ENCODE measurements at regions not wholly inside any gene's neighbourhood (a gene's known extent, or its start where the extent isn't known, plus 50 kb on each side); places are given as distances from the start of the nearest gene placed in this dataset.
"Not testable (repeated sequence)": the region's sequence is repeated elsewhere in the genome, so short reads cannot be mapped to it uniquely, and the experiment has no call there.

- DNase-seq (ENCODE audit: low spot score) (peak; percentile 33), ATAC-seq (no peak)
Observed at GRCh38 chr5:176744584-176744965, 65.8 kb upstream of the UNC5A start.

- DNase-seq (ENCODE audit: low spot score) (peak; percentile 28), ATAC-seq (no peak)
Observed at GRCh38 chr5:176747670-176748072, 62.7 kb upstream of the UNC5A start.

DNA sequence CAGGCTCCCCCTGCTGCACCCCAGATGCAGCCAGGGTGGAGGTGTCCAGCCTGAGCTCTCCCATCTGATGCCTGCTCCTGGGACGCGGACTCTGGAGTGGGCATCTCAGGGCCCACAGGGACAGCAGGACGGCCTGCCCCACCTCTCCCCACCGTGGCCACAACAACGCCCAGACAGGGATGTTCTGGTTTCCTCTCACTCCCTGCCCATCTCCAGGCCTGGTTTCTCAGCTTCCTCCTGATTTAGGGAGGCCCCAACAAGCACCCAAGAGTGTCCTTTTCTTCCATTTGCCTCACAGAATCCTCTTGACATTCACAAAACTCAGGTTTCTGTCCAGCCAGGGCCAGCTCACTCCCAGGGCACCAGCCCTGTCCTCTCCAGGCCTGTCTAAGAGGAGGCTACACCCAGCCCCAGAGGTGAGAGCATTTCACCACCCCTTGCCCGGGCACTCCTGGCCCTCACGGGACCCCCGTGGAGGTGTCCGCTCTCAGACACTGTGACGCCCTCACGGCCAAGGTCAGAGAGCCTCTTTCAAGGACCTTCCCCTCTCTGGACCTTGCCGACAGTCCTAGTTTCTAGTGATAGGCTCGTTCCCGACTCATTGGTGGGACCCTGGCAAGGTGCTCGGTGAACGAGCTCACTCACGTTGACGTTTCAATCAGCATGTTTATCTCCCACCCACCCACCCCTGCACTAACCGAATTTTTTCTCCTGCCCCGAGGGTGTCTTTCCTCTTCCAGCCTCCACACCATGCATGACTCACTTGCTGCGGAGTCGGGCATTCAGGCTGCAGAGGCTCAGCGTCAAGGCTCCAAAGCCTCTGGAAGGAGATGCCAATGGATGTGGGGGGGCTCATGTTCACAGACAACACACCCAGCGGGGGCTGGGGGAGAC is 62.0 kb upstream of the UNC5A start:
- DNase-seq (ENCODE audit: low spot score) (peak; percentile 27), ATAC-seq (no peak)

- DNase-seq (ENCODE audit: low spot score): peak; percentile 32
Observed at GRCh38 chr5:176748967-176749935, 61.1 kb upstream of the UNC5A start.

DNA sequence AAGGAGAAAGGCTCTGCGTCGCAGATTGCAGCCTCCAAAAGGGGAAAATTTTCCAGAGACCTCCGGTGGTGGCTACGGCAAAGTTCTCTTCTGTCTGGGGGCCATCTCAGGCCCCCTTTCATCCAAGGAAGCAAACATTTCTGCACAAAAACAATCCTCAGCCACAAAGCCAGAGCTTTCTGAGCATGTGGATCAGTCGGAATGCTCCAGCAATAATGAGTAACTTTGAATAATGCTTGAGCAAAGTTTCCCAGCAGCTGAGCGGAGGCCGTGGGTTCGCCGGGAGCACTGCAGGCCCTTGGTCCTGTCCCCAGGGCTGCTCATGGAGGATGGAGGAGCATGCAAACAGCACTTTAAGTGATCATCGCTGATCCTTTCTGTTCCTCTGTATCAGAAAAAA is 60.2 kb upstream of the UNC5A start:
- DNase-seq (ENCODE audit: low spot score): no peak
- ATAC-seq: no peak

More at GRCh38 chr5:176748967-176749935, 61.1 kb upstream of the UNC5A start:
- ATAC-seq: no peak

DNA sequence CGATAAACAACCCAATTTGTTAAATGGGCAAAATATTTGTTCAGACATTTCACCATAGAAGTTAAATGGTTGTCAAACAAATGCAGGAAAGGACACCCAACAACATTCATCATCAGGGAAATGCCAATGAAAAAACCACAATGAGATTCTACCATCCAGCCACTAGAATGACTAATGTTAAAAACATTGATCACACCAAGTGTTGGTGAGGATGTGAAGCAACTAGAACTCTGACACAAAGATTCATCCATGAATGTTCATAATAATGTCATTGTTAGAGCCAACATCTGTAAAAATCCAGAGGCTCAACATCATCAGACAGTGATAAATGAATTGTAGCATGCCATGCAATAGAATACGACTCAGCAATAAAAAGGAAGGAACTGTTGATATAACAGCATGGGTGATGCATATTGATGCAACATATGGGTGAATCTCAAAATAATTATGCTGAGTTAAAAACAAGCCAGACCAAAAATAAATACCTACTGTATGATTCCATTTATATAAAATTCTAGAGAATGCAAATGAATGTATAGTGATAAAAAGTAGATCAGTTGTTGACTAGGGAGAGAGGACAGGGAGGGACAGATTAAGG is 55.9 kb upstream of the UNC5A start:
- DNase-seq (ENCODE audit: low spot score) (no peak), ATAC-seq (no peak)

GRCh38 chr5:176755593-176755992 is 54.8 kb upstream of the UNC5A start:
- not testable (repeated sequence) for ATAC-seq; DNase-seq (ENCODE audit: low spot score)

- not testable (repeated sequence) for ATAC-seq; DNase-seq (ENCODE audit: low spot score)
Observed at GRCh38 chr5:176757569-176757968, 52.8 kb upstream of the UNC5A start.
